IPS-15b (cell line): ENCODE measurements at regions not wholly inside any gene's neighbourhood (a gene's known extent, or its start where the extent isn't known, plus 50 kb on each side); places are given as distances from the start of the nearest gene placed in this dataset.

Experiments used
- H3K27me3 ChIP-seq: one replicate; pipeline ENCODE4 v1.6.1; 2013; ENCODE audit warnings: low read length; ENCODE audit not compliant: control insufficient read depth, insufficient read depth
- H3K36me3 ChIP-seq: one replicate; pipeline ENCODE4 v1.6.1; 2013; ENCODE audit warnings: low read length; ENCODE audit not compliant: control insufficient read depth, insufficient read depth
- H3K4me1 ChIP-seq: one replicate; pipeline ENCODE4 v1.6.1; 2013; ENCODE audit warnings: mild to moderate bottlenecking, low read length; ENCODE audit not compliant: control insufficient read depth, insufficient read depth
- H3K4me3 ChIP-seq: one replicate; pipeline ENCODE4 v1.5.1; 2013; ENCODE audit warnings: low read depth, low read length
- H3K9ac ChIP-seq: one replicate; pipeline ENCODE4 v1.6.1; 2013; ENCODE audit warnings: low read depth, mild to moderate bottlenecking, low read length
- H3K9me3 ChIP-seq: one replicate; pipeline ENCODE4 v1.6.1; 2013; ENCODE audit warnings: mild to moderate bottlenecking, low read length; ENCODE audit not compliant: control insufficient read depth, insufficient read depth

DNA sequence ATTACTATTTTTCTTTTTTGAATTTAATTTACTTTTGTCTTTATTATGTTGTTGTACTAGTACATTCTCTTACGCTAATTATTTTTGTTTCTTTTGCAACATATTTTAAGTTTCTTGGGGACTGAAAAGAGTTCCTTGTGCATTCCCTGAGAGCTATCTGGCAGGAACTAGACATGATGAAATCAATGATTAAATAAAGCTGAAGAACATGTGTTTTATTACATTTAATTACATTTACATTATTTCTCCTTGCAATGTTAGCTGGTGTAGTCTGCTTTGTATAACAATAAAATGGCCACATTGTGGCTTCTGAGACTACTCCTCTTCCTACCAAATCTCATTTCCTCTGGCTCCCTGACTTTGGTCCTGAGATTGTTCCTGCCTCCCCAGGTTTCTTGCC, 244.9 kb downstream of the NDFIP2 start:
- H3K4me3 ChIP-seq, result no peak overlapping the region
- H3K27me3 ChIP-seq, result no peaks in the 10 kb centered on the region
- no peaks in the 10 kb centered on the region for H3K4me1 ChIP-seq
- H3K9me3 ChIP-seq, result no peaks in the 10 kb centered on the region
- H3K9ac ChIP-seq, result no peak overlapping the region
- H3K36me3 ChIP-seq, result no peaks in the 10 kb centered on the region

DNA sequence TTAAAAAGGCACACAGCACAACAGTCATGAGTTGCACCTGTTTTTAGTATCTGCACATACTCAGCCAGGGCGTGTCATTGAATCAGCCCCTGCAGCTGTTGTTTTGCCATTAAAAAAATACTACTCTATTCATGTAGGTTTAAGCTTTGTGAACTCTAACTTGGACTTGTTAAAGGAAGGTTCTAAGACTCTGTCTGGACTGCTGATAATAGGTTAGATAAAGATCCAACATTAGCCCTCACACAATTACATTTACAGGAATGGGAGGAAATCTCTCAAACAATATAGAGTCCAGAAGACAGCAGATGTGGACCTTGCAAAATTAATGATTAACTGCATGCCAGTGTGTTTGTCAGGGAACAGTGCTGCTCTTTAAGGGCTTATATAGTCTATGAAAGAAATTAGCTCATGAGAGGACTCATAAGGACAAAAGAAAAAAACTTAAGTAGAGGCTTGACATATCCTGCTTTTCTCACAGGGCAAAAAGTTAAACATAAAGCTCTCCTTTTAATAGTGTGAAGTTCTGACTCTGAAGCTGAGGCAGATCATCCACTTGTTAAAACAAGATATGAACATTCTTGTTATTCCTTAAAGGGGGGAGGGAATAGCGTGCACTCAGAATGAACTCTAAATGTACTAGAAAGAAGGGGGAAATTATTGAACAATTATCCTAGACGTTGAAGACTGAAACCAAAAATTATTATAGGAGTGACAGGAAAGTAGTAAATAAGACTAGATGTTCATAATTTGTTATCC, 243.6 kb downstream of the NDFIP2 start:
- Histone ChIP-seq H3K9me3 (no peaks in the 10 kb centered on the region), H3K4me3 (no peak overlapping the region), H3K36me3 (no peaks in the 10 kb centered on the region), H3K4me1 (no peaks in the 10 kb centered on the region), H3K27me3 (no peaks in the 10 kb centered on the region), H3K9ac (no peak overlapping the region)

DNA sequence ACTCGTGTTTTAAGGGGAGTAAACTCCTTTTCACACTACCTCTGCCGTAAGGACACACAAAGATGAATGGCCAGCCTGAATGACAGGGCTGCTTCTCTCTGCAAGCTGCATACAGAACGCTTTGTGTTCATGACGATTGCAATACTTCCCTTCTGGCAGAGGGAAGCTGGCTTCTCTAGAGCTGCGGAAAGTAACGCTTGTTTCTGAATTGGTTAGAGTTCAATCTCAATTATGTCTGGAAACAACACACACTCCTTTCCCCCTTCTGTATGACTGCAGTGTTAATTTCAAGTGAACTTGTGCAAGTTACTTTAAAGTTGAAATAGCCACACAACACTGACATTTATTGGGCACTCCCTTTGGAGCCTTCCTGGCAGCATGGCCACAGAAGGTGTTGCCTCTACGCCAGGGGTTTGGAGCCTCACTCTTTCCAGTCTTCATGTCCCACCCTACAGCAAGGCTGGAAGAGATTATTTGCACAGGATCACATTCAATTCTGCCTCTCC, 242.6 kb downstream of the NDFIP2 start:
- Histone ChIP-seq H3K9me3 (no peaks in the 10 kb centered on the region), H3K4me3 (no peak overlapping the region), H3K4me1 (no peaks in the 10 kb centered on the region), H3K36me3 (no peaks in the 10 kb centered on the region), H3K27me3 (no peaks in the 10 kb centered on the region), H3K9ac (no peak overlapping the region)

GRCh38 chr13:79722885-79723445, 242.0 kb downstream of the NDFIP2 start:
- H3K27me3 ChIP-seq, result no peaks in the 10 kb centered on the region
- H3K4me1 ChIP-seq, result no peaks in the 10 kb centered on the region
- H3K4me3 ChIP-seq, result no peak overlapping the region
- H3K9ac ChIP-seq, result no peak overlapping the region
- H3K36me3 ChIP-seq, result no peaks in the 10 kb centered on the region
- no peaks in the 10 kb centered on the region for H3K9me3 ChIP-seq

- no peak overlapping the region for H3K9ac ChIP-seq
- no peaks in the 10 kb centered on the region for H3K36me3 ChIP-seq
- H3K4me3 ChIP-seq, result no peak overlapping the region
- H3K27me3 ChIP-seq, result no peaks in the 10 kb centered on the region
- no peaks in the 10 kb centered on the region for H3K4me1 ChIP-seq
- no peaks in the 10 kb centered on the region for H3K9me3 ChIP-seq
Measured at GRCh38 chr13:79716191-79716590, 235.2 kb downstream of the NDFIP2 start.

DNA sequence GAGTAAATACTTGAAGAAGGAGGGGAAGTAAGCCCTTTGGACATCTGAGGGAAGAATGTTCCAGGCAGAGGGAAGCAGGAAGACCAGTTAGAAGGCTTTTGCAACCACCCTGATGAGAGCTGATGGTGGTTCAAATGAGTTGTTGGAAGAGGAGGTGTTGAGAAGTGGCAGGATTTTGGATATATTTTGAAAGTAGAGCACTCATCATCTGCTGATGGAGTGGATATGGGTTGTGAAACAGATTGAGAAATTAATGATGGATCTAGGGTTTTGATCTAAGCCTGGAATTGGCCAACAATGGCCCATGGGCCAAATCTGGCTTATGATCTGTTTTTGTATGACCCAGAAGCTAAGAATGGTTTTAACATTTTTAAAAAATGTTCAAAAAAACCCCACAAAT, 230.7 kb downstream of the NDFIP2 start:
- Histone ChIP-seq H3K9ac (no peak overlapping the region), H3K9me3 (no peaks in the 10 kb centered on the region), H3K36me3 (no peaks in the 10 kb centered on the region), H3K27me3 (no peaks in the 10 kb centered on the region), H3K4me3 (no peak overlapping the region), H3K4me1 (no peaks in the 10 kb centered on the region)

DNA sequence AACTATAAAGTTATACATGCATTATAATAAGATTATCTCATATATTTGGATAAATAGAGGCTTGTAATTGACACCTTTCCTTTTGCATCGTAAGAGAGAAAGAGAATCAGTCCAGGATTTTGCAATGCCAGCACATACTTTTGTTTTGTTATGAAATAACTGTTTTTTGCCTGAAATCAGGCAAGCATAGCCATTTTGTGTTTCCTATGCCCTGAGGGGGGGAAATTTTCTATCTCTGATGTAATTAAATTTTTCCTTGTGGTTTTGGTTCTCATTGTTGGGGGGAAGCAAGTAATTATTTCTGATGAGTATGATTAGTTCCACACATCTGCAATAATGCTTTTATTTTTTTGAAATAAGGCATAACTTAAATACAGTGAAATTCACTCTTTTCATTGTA, 229.4 kb downstream of the NDFIP2 start:
- Histone ChIP-seq H3K9ac (no peak overlapping the region), H3K4me3 (no peak overlapping the region), H3K36me3 (no peaks in the 10 kb centered on the region), H3K9me3 (no peaks in the 10 kb centered on the region), H3K27me3 (no peaks in the 10 kb centered on the region), H3K4me1 (no peaks in the 10 kb centered on the region)

GRCh38 chr13:79709471-79709870, 228.5 kb downstream of the NDFIP2 start:
- no peak overlapping the region for H3K9ac ChIP-seq

GRCh38 chr13:79703772-79704171, 222.8 kb downstream of the NDFIP2 start:
- H3K4me1 ChIP-seq, result no peaks in the 10 kb centered on the region
- H3K36me3 ChIP-seq, result no peaks in the 10 kb centered on the region
- H3K4me3 ChIP-seq, result no peak overlapping the region
- no peak overlapping the region for H3K9ac ChIP-seq
- H3K27me3 ChIP-seq, result no peaks in the 10 kb centered on the region
- H3K9me3 ChIP-seq, result no peaks in the 10 kb centered on the region

More at GRCh38 chr13:79709471-79709870, 228.5 kb downstream of the NDFIP2 start:
- no peaks in the 10 kb centered on the region for H3K27me3 ChIP-seq
- no peaks in the 10 kb centered on the region for H3K4me1 ChIP-seq
- no peaks in the 10 kb centered on the region for H3K9me3 ChIP-seq
- H3K4me3 ChIP-seq, result no peak overlapping the region
- H3K36me3 ChIP-seq, result no peaks in the 10 kb centered on the region

GRCh38 chr13:79695754-79696153, 214.8 kb downstream of the NDFIP2 start:
- Histone ChIP-seq H3K9me3 (no peaks in the 10 kb centered on the region), H3K9ac (no peak overlapping the region), H3K4me3 (no peak overlapping the region), H3K36me3 (no peaks in the 10 kb centered on the region), H3K27me3 (no peaks in the 10 kb centered on the region), H3K4me1 (no peaks in the 10 kb centered on the region)

DNA sequence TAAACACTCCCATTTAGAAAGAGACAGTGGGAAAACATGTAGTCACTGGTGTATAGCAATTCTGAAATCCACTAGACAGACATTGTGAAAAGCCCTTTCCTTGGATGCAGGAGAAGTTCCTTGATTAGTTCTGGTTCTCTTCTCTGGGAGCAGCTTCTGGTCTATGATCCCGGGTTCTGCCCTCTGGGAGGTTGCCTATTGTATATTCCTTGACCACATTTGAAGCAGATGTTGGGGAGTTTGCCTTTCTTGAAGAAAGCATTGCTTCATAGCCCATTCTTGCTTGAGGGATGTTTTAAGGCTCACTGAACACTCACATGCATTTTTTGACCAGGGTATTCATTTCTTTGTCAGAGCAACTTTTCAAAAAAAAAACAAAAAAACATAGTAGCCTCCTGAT, 211.9 kb downstream of the NDFIP2 start:
- H3K36me3 ChIP-seq, result no peaks in the 10 kb centered on the region
- no peak overlapping the region for H3K4me3 ChIP-seq
- H3K9me3 ChIP-seq, result no peaks in the 10 kb centered on the region
- no peaks in the 10 kb centered on the region for H3K4me1 ChIP-seq
- H3K27me3 ChIP-seq, result no peaks in the 10 kb centered on the region
- no peak overlapping the region for H3K9ac ChIP-seq

DNA sequence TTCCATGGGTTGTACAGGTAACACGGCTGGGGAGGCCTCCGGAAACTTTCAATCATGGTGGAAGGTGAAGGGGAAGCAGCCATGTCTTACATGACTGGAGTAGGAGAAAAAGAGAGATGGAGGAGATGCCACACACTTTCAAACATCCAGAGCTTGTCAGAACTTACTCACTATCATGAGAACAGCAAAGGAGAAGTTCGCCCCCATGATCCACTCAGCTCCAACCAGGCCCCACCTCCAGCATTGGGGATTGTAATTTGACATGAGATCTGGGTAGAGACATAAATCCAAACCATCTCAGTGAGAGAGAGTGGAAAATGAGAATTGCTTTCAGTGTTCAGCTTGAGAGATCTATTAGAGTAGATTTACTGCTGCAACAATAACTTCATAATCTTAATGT, 210.9 kb downstream of the NDFIP2 start:
- Histone ChIP-seq H3K27me3 (no peaks in the 10 kb centered on the region), H3K9me3 (no peaks in the 10 kb centered on the region), H3K36me3 (no peaks in the 10 kb centered on the region), H3K4me1 (no peaks in the 10 kb centered on the region), H3K9ac (no peak overlapping the region), H3K4me3 (no peak overlapping the region)
